HK-2 (cell line): ENCODE measurements at regions not wholly inside any gene's neighbourhood (a gene's known extent, or its start where the extent isn't known, plus 50 kb on each side); places are given as distances from the start of the nearest gene placed in this dataset.

Experiments used
- DNase-seq: peaks from one replicate; pipeline ENCODE4 v3.0.0-alpha.2; 2018; ENCODE audit not compliant: unreplicated experiment

DNA sequence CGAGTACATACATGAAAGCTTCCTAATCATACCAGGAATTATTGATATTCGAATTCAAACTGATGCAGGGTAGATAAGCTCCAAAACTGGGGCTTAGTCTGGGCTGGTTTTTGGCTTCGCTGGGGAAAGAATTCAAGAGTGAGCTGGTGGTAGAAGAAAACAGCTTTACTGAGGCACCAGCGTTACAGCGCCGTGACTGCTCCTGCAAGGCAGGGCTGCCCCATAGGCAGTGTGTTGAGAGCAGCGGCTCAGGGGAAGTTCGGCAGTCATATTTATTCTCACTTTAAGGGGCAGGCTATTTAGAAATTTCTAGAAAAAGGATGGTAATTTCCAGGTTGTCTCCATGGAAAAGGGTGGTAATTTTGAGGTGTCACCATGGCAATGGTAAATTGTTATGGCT is 292.6 kb upstream of the TCF4 start:
- DNase-seq = no peak

DNA sequence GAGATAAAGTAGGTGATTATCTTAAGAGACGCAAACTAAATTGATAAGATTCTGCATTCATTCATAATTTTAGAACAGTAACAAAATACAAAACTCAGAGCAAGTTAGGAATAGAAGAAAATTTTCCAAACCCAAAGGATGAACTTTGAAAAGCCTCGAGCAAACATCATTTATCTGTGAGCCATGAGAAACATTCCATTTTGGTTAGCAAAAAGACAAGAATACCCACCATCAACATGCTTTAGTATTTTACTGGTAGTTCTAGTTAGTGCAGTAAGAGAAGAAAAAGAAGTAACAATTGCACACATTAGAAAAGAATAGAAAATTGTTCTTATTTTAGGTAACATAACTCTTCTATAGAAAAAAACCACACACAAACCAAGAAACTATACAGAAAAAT is 291.3 kb upstream of the TCF4 start:
- no peak for DNase-seq

DNA sequence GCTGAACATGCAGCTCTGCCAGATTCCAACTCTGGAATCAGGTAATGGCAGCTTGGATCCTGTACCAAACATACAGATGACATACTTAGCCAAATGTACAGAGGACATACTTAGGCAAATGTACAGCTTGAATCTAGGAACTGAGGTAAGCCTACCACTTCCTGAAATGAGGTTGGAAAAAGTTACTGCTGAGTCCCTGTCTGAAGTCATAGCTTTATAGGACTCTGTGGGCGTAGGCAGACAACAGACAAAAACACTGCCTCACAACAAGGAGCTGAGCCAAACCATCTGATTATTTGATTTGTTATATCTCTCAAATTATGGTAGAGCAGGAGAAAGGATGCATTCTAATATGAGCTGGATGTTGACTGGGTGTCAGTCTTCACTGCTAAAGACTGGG is 290.2 kb upstream of the TCF4 start:
- no peak for DNase-seq

DNA sequence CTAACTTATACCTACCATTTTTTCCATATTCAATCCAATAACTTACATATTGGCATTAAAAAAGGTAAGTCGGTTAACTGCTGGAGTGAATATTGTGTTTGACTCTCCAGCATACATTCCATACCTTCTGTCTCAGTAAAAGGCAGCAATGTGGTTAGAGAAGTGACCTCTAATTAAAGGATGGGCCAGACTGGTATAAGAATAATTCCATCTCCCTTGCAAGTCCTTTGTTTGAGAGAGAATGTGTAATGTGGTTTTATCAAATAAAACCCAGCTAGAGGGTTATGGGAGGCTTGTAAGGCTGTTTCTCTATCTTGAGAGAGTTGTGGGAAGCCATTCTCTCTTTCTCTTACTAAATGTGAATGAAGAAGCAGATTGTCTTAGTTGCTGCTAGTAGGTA is 289.3 kb upstream of the TCF4 start:
- no peak for DNase-seq

DNA sequence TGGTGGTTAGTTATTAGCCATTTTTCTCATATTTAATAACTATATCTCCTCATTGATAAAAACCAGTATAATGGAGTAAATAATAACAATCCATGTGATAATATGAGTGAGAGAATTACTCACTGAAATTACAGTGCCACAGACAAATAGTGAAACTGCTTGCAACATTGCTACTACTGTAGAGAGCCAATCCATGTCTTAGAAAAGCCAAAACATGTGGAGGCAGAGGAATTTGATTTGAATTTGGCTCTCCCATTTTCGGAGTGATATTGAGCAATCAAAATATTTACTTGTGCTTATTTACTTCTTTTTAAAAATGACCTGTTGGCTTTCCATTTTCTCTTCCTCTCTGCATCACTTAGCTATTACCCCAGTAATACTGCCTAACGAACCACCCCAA is 288.3 kb upstream of the TCF4 start:
- DNase-seq = no peak

DNA sequence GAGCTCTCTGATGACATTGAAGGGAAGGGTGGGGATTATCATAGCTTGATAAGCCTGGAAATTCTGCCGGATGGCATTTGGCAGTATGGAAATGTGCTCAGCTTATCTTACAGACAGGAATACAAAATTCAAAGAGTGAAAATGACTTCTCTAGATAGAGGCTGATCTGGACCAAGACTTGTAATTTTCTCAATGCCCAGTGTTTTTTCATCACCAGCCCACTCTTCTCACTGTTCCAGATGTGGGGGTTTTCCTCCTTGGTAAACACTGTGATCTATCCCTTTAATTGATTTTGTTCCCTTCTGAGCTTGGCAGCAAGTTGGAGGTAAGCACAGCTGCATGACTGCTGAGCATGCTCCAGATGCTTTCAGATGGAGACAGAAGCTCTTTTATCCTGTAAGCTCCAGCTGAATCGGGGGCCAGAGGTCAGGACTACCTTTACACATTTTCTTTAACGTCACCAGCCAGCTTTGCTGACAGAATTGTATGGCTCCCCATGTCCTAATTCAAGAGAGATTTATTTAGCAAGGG is 287.4 kb upstream of the TCF4 start:
- no peak for DNase-seq

DNA sequence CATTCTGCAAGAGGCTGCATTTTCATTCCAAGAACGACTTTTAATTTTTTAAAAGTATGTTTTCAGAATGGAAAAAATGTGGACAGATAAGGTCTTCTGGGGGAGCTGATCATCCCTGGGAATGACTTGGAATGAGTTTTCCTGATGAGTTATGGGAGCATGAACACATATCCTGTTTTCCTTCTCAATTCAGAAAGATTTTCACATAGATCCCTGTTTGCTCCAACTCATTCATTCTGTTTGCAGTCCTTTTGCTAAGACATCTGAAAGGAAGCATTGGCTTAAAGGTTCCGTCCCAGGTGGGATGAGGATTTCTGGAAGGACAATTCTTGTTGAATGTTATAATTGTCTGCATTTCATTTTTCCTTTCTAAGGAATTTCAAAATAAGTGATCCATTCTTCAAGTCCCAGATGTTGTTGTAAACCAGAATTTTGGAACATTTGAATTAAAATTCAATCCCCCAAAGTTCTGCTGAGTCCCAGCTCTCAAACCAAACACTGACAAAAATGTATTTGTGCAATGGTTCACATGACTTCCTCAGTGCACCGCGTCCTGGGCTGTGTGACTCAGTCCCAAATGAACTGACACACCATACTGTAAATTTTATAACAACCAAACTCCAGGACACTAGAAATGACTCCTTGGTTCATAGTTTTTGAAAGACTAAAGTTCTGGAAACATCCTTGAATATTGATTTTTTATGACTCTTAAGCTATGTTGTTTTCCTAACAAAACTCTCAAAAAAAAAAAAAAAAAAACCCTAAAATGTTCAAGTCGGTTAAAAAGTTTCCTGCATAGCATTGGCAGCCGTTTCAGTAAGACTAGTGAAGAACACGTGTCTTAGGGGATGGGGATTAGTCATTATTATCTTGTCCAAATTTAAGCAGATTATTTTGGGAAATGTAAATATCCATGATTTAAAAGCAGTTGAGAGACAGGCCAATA is 281.8 kb upstream of the TCF4 start:
- DNase-seq = no peak

DNA sequence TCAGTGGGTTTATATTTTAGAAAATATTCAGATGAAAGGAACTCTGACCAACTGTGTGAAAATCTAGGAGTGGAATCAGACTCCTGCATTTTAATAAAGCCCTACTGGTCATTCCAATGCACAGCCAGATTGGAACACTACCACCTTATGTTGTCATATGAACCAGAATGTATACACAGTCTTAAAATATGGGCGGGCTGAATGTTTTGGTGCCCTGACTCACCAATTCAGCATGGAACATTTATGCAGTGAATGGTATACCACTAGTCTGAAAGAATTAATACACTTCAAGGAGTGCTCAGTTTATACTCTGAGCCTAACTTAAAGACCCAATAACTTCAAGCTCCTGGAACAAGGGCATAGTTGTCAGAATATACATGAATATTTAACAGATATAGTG is 280.9 kb upstream of the TCF4 start:
- no peak for DNase-seq

DNA sequence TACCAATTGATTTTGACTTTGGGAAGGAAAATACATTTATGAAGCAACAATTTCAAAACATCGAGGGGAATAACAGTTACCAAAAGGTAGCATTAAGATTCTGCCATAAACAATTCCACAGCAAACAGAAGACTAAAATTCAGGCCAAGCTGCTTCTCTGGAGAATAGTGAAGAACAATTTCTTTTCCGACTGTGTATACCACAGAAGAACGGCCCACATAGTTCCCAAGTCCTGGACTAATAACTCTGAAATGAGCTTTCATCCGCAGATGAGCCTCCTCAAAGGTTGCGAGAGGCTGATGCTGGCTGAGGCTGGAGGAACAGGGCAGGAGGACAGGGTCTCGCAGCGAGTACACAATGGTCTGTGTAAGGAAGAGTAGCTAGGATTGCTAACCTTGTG is 278.9 kb upstream of the TCF4 start:
- DNase-seq = no peak

DNA sequence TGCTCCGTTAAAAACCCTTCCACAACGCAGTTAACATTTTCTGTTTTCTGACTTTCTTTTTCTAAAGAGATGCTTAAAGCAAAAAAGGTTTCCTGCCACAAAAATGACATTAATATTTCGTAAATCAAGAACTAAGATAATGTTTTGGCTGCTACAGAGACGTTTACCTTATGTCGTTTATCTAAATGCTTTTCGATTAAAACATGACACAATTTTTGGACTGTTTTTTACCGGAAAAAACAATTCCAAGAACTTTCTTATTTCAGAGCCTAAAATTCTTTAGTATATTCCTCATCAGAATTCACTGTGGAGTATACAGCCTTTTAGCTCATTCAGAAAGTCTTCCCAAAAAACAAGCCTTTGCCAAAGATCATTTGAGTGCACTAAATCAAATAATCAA is 278.0 kb upstream of the TCF4 start:
- no peak for DNase-seq

DNA sequence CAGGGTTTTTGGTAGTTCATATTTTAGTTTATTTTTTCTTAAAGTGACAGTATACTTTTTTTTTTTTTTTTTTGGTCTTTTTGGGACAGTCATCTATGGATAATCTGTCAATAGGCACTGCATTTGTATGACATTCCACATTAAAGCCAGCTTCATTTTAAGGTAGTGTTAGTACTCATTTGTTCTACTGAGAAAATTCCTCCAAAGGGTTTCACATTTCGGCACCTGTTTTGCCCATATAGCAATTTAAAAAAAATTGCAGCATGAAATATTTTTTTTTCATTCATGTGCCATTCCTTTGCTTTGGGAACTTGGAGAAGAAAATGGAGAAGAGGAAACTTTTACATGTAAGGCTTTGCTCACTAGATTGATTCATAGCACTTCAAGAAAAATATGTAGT is 276.3 kb upstream of the TCF4 start:
- DNase-seq = no peak

DNA sequence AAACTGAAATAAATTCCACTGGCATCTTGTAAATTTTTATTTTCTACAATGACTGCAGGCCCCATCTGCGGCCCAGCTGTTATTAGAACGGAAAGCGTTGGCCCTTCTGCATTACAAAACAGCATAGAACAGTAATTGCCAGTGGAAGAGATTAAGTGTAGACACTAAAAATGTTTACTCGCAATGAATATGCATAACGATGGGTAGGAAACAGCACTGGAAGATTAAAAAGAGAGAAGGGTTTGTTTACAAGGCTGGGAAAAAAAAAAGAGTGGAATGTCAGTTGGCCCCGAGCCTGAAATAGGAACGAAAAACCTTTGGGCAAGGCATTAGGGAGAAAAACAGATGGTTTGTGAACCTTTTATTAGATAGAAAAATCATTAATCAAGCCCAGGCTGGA is 275.9 kb upstream of the TCF4 start:
- no peak for DNase-seq

DNA sequence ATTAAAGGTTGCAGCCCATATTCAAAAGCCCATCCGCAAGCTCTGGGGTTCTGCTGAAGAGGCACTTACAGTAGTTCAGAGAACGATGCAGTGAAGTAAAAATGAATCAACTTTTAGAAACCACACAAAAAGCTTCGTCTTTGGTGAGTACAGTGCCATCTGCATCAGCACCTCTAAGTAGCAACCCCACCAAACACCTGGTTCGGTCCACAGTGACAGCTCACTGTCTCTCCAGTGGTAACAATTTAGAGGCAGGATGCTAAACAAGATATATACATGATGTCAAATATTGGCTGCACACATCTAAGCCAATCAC is 275.4 kb upstream of the TCF4 start:
- no peak for DNase-seq

DNA sequence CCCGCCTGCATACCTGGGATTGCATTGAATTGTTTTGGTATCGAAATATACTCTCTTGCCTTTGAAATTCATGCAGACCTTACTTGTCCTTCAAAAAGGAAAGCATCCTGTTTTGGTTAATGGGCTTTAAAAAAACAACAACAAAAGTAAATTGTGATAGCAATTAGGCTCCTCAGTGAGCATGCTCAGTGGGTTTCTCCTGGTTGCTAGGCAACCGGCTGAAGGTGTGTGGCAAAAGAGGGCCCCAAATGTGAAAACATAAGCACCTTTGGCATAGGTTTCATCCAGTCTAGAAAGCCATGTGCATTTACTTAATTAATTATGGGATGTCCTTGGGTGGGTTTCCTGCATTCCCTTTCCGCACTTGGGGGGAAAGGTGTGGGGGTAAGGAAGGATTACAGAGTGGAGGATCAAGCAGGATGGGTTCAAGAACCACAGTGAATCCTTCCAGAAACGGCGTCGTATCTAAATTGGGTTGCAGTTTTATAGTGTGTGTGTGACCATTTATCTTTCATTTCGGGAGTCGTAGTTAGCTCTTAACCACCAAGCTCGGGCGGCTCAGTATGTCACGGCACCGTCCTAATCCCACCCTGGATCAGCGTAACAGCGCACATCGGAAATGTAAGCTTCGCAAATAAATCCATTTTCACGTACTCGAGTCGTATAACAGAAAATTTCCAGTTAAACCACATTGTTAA is 274.9 kb upstream of the TCF4 start:
- no peak for DNase-seq

DNA sequence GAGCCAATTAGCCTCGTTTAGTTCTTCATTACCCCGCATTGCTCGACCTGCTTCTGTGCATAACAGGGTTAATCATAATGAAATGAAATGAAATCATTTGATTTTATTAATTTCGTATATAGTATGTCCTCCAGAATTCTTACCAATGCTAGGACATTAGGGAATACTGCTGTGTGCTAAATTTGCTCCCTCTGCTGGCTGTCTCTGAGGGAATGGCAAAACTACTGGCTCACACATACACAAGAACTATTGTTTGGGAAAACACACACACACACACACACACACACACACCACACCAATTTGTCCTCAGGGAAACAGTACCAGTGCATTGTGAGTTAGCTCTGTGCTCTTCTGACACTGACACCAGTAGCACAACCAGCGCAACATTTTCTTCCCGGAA is 273.3 kb upstream of the TCF4 start:
- DNase-seq = no peak

DNA sequence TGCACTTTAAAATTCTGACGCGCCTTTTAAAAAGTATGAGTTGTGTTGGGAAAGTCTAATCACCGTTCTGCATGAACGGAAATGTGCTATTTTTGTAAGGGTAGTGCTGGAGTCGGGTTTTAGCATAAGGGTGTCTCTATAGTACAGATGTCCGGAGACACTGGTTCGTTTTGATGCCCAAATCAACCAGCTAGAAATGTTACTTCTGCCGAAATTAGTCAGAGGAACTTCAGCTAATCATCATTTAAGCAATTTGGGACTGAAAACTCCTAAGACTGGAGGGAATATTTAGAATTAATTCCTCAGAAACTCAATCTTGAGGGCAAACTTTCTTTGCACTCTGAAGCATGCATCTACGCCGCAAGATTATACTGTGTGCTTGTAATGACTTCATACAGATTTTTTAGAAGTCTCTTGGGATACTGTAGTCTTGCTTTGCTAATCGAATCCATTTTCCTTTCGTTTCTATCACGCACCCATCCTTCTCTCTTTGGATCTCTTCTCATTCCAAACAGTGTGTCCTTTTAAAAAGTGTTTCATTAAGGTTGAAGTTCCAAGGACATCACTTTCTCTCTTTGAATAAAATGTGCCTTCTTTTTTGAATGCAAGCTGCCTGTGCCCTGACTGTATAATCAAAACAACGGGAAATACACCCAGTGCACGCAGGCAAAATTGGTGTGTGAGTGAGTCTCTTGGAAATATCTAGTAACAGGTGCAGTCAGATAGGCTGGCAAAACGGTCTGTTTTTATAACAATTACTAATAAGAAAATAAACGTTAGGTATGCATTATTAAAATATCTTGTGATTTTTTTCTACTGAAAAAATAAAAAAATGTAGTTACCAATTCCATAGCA is 270.9 kb upstream of the TCF4 start:
- DNase-seq = no peak

DNA sequence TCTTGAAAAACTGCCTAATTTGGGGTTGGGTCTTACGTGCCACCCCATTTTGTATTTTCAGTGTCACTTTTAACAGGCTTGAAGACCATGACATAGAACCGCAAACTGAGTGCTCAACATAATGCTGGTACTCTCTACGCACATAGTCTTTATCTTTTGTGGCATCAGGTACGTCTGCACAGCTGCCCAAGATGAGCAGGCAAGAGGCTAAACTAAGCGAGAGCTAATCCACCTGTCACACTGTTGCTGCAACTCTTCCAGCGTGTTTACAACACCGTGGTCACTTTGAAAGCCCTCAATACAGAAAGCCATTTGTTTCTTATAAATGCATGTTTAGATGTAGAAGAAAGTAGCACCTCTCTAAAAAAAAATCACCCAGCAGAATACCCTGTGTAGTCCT is 270.0 kb upstream of the TCF4 start:
- DNase-seq = no peak

DNA sequence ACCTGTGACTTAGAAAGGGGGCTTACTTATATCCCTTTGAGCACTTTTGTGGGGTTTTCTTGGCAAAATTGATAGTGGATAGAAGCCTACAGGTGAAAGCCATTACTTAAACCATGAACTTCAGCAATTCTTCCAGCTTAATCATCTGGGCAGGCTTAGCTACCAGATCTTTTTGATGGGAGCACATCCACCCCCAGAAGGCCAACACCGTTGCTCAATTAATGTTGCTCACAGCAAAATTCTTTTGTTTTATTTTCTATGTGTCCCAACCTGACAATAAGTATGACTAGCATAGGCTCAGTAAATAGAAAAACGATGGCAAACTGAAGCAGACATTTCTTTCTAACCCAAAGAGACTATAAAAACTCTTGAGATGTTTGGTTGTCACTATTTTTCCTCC is 269.4 kb upstream of the TCF4 start:
- no peak for DNase-seq

DNA sequence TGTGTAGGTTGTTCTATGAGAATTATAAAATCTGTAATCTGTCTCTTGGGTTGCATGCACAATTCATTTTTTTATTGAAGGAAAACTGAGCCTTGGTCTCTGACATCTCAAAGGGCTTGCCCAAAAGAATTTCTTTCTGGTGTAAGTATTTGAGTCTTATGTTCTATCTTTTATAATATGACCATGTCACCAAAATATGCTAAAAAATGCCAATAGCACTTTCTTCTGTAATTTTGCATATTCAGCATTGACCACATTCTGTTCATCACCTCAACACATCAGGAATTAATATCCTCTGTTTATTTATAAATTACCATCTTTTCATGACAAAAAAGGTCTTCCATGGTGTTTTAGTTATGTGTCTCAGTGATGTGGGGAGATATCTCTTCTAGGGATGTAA is 268.7 kb upstream of the TCF4 start:
- no peak for DNase-seq

DNA sequence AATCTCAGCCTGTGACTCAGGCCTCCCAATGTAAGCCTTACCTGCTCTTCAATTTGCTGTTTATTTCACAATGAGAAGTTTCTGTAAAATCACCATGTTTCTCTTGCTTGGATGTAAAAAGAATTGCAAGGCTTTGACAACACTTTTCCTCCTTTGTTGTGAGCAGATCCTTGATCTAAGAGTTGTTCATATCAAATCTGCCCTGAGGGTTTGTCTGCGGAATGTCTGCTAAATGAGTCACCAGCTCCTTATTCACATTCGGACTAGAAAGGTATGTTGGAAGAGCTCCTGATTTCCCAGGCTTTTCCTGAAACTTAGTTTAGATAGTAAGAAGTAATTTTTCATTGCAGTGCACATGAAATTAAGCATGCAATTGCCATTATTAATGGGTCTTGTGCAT is 268.2 kb upstream of the TCF4 start:
- no peak for DNase-seq

DNA sequence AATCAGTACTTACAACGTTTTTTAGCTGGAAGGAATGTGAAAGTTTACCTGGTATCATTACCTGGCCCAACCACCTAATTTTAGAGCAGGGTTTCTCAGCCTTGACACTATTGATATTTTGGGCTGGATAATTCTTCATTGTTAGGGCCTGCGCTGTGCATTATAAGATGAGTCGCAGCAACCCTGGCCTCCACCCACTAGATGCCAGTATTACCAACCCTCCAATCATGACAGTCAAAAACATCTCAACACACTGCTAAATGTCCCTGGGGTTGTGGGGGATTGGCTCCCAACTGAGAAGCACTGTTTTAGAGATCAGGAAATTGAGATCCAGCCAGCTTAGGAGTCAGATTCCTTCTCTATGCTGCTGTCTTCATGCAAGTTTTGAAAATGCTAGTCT is 265.3 kb upstream of the TCF4 start:
- no peak for DNase-seq

DNA sequence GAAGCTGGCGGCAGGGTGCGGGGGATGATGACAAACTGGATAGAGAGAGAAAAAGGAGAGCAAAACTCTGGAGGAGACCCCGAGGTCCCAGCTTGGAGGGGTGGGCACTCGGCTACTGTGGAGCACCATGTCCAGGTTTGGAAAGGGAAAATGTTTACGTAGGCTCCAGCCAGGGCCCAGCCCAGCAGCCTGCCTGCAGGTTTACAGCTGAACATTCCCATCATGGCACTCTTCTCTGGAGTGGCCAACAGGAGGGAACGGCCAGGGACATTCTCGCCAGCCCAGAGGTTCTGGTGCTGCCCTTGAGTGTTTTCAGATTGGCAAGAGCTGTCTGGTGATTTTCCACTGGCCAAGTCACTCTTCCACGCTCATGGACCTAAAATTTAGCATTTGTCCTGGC is 262.9 kb upstream of the TCF4 start:
- no peak for DNase-seq
